ENCODE measurements at regions not wholly inside any gene's neighbourhood (a gene's known extent, or its start where the extent isn't known, plus 50 kb on each side); places are given as distances from the start of the nearest gene placed in this dataset.

DNA sequence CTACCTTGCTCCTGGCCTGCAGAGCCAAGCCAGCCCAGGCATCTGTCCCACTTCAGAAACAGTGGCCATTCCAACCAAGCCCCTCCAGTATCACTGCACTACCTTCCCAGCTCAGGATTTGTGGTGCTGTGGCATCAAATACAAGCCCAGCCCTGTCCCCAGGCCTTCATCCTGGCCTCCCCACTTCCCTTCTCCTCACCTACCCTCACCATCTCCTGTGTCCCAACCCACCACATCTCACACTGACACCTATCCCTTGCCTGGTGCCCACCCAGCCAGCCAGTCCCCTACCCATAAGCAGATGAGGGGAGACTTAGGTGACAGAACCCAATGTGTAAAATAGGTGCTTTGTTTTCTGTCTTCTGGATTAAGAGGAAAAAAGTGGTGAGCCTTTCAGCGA is 66.0 kb upstream of the CDH5 start:
- intact Hi-C loops (cut with micrococcal nuclease; ENCODE audit: unreplicated experiment), result no loop called here
- H3K27me3 ChIP-seq (ENCODE audit: control insufficient read depth in 1 of 2, insufficient read depth in 2 of 2, low read length in 2 of 2), result peaks cover 2 to 12% of the 10 kb centered on the region in 2 experiments; a peak in 3 of 5 replicates
- H3K4me3 ChIP-seq (replicated peaks in 1 of 3; ENCODE audit: insufficient read depth in 1 of 3, low read depth in 2 of 3, low read length in 3 of 3), result no peak overlapping the region
- no peaks in the 10 kb centered on the region for H3K79me2 ChIP-seq (ENCODE audit: insufficient read depth, low read length)
- H3K4me2 ChIP-seq (ENCODE audit: low read depth, low read length), result no peak overlapping the region
- ChIA-PET CTCF (ENCODE audit: low intra/inter-chr PET ratio, low total read pairs) (no interaction called here), POLR2A (no interaction called here)
- no peak overlapping the region for H3K9ac ChIP-seq (ENCODE audit: insufficient read depth, low read depth, low read length)
- no peak overlapping the region for H3K27ac ChIP-seq (ENCODE audit: extremely low read length, insufficient read depth, low read length)
- H4K20me1 ChIP-seq (ENCODE audit: insufficient read depth, low read length), result no peaks in the 10 kb centered on the region
- BruUV-seq (replicated peaks), result no TSS peak
- FAIRE-seq (no peak), DNase-seq (ENCODE audit: low spot score) (no peak), ATAC-seq (no peak)
- no peak overlapping the region for H2AFZ ChIP-seq (ENCODE audit: low read length)
- H3K9me3 ChIP-seq (ENCODE audit: low read length), result no peaks in the 10 kb centered on the region
- H3K36me3 ChIP-seq (replicated peaks in 1 of 2; ENCODE audit: control insufficient read depth in 1 of 2, insufficient read depth in 2 of 2, low read length in 2 of 2), result no peaks in the 10 kb centered on the region
- 0% methylated on average over 1 of the region's 1 CpG for WGBS (ENCODE audit: low lambda C conversion rate)
- in situ Hi-C loops (cut with HindIII; ENCODE audit: extremely low pct_ligation_motif_present, low pct_unique_long_range_greater_than_20kb), result no loop called here
- no peaks in the 10 kb centered on the region for H3K4me1 ChIP-seq (ENCODE audit: insufficient read depth, low read length)
- TF ChIP-seq RXRB (CRISPR knock-in tag; IDR thresholded peaks at IDR 0.05; ENCODE audit: borderline replicate concordance) (no peak), ZFP36L2 (CRISPR knock-in tag; IDR thresholded peaks at IDR 0.05) (no peak), RARG (CRISPR knock-in tag; IDR thresholded peaks at IDR 0.05; ENCODE audit: low read depth) (no peak), ZNF331 (CRISPR knock-in tag; IDR thresholded peaks at IDR 0.05) (no peak), MZF1 (CRISPR knock-in tag; IDR thresholded peaks at IDR 0.05; ENCODE audit: borderline replicate concordance) (no peak)
- TF ChIP-seq, protein P1, sequence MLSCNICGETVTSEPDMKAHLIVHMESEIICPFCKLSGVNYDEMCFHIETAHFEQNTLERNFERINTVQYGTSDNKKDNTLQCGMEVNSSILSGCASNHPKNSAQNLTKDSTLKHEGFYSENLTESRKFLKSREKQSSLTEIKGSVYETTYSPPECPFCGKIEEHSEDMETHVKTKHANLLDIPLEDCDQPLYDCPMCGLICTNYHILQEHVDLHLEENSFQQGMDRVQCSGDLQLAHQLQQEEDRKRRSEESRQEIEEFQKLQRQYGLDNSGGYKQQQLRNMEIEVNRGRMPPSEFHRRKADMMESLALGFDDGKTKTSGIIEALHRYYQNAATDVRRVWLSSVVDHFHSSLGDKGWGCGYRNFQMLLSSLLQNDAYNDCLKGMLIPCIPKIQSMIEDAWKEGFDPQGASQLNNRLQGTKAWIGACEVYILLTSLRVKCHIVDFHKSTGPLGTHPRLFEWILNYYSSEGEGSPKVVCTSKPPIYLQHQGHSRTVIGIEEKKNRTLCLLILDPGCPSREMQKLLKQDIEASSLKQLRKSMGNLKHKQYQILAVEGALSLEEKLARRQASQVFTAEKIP (CRISPR knock-in tag; IDR thresholded peaks at IDR 0.05; ENCODE audit: borderline replicate concordance), result no peak
- TF ChIP-seq, protein P2, sequence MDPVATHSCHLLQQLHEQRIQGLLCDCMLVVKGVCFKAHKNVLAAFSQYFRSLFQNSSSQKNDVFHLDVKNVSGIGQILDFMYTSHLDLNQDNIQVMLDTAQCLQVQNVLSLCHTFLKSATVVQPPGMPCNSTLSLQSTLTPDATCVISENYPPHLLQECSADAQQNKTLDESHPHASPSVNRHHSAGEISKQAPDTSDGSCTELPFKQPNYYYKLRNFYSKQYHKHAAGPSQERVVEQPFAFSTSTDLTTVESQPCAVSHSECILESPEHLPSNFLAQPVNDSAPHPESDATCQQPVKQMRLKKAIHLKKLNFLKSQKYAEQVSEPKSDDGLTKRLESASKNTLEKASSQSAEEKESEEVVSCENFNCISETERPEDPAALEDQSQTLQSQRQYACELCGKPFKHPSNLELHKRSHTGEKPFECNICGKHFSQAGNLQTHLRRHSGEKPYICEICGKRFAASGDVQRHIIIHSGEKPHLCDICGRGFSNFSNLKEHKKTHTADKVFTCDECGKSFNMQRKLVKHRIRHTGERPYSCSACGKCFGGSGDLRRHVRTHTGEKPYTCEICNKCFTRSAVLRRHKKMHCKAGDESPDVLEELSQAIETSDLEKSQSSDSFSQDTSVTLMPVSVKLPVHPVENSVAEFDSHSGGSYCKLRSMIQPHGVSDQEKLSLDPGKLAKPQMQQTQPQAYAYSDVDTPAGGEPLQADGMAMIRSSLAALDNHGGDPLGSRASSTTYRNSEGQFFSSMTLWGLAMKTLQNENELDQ (CRISPR knock-in tag; IDR thresholded peaks at IDR 0.05; ENCODE audit: borderline replicate concordance), result no peak
